ENCODE measurements at regions not wholly inside any gene's neighbourhood (a gene's known extent, or its start where the extent isn't known, plus 50 kb on each side); places are given as distances from the start of the nearest gene placed in this dataset.
A peak's percentile ranks its signal among the peaks of the same experiment; 100 is the strongest.

DNA sequence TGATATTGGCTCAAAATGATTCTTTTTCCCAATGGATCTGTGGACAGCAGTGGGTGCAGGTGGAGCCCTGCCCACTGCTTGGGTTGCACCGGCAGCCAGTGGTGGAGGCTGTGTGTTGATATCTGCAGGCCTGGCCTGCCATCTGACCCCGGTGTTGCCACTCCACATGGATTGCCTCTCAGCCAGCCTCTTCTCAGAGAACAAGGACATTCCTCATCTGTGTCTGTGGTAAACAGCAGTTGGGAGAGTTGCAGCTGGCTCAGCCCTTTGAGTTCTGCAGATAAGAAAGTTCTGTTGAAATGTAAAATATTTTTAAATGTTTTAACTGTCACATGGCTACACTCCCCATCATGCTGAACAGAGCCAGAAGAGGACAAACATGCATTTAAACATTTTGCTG, 374.9 kb upstream of the CELF2 start:
- no peak overlapping the region for H3K4me3 ChIP-seq (ENCODE audit: low read depth, low read length)
- peak; percentile 84 for DNase-seq (ENCODE audit: low read depth)
- TF ChIP-seq, protein P1, sequence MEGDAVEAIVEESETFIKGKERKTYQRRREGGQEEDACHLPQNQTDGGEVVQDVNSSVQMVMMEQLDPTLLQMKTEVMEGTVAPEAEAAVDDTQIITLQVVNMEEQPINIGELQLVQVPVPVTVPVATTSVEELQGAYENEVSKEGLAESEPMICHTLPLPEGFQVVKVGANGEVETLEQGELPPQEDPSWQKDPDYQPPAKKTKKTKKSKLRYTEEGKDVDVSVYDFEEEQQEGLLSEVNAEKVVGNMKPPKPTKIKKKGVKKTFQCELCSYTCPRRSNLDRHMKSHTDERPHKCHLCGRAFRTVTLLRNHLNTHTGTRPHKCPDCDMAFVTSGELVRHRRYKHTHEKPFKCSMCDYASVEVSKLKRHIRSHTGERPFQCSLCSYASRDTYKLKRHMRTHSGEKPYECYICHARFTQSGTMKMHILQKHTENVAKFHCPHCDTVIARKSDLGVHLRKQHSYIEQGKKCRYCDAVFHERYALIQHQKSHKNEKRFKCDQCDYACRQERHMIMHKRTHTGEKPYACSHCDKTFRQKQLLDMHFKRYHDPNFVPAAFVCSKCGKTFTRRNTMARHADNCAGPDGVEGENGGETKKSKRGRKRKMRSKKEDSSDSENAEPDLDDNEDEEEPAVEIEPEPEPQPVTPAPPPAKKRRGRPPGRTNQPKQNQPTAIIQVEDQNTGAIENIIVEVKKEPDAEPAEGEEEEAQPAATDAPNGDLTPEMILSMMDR (IDR thresholded peaks at IDR 0.05; ENCODE audit: insufficient read depth, low read depth, low read length): no peak

GRCh38 chr10:10644008-10644646, 373.5 kb upstream of the CELF2 start:
- H3K4me3 ChIP-seq (ENCODE audit: low read depth, low read length): no peak overlapping the region
- TF ChIP-seq, protein P1 (IDR thresholded peaks at IDR 0.05; ENCODE audit: insufficient read depth, low read depth, low read length): no peak
- DNase-seq (ENCODE audit: low read depth): no peak

- TF ChIP-seq, protein P1 (IDR thresholded peaks at IDR 0.05; ENCODE audit: insufficient read depth, low read depth, low read length): no peak
- H3K4me3 ChIP-seq (ENCODE audit: low read depth, low read length): no peak overlapping the region
- DNase-seq (ENCODE audit: low read depth): no peak
Observed at GRCh38 chr10:10644676-10645385, 372.8 kb upstream of the CELF2 start.

GRCh38 chr10:10647331-10647730, 370.3 kb upstream of the CELF2 start:
- DNase-seq (ENCODE audit: low read depth): no peak
- TF ChIP-seq, protein P1 (IDR thresholded peaks at IDR 0.05; ENCODE audit: insufficient read depth, low read depth, low read length): no peak

DNA sequence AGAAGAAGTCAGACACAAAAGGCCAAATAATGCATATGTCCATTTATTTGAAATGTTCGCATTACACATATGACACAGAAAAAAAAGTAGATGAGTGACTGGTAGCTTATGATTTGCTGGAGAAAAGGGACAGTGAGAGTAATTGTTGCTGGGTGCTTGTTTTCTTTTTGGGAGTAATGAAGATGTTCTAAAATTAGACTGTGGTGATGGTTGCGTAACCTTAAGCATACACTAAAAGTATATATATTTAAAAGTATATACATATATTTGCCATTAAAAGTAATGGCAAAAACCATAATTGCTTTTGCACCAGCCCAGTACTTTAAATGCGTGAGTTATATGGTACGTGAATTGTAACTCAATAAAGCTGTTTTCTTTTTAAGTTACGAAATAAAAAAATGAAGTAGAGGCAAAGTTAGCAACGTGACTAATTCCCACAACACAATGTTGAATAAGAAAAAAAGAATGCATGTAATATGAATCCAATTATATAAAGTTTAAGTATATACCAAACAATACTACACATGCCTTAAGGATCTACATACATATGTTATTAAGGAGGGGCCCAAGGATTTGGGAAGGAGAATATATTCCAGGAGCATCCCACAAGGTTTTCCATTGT, 360.4 kb upstream of the CELF2 start:
- TF ChIP-seq, protein P1 (IDR thresholded peaks at IDR 0.05; ENCODE audit: insufficient read depth, low read depth, low read length): no peak
- DNase-seq (ENCODE audit: low read depth): no peak
- H3K4me3 ChIP-seq (ENCODE audit: low read depth, low read length): no peak overlapping the region

More at GRCh38 chr10:10647331-10647730, 370.3 kb upstream of the CELF2 start:
- H3K4me3 ChIP-seq (ENCODE audit: low read depth, low read length): no peak overlapping the region

GRCh38 chr10:10658172-10658785, 359.4 kb upstream of the CELF2 start:
- DNase-seq (ENCODE audit: low read depth): peak; percentile 94
- H3K4me3 ChIP-seq (ENCODE audit: low read depth, low read length): no peak overlapping the region
- TF ChIP-seq, protein P1 (IDR thresholded peaks at IDR 0.05; ENCODE audit: insufficient read depth, low read depth, low read length): no peak
